GM12878 (cell line): ENCODE measurements at regions not wholly inside any gene's neighbourhood (a gene's known extent, or its start where the extent isn't known, plus 50 kb on each side); places are given as distances from the start of the nearest gene placed in this dataset.

ENCODE experiments used
- ATAC-seq: fragments of 200-7000 bp; cut with Tn5 transposase; 3 replicates; pipeline ENCODE4 v1.9.1; 2020; ENCODE audit warnings: mild to moderate bottlenecking, moderate library complexity
- BruUV-seq: library from RNA; stranded (reverse); fragments of 400-500 nt; replicated peaks from 2 replicates; lab custom pipeline; 2021; lab: Mats Ljungman, UMichigan
- CTCF ChIA-PET: fragments of 300-600 bp; sonication (Branson Sonifier 250); formaldehyde crosslinking; extraction: SDS; loops from one replicate; lab custom pipeline; 2021; ENCODE audit warnings: inconsistent platforms; lab: Yijun Ruan, JAX
- POLR2A ChIA-PET: fragments of 350-600 bp; formaldehyde crosslinking; extraction: SDS; loops from one replicate; lab custom pipeline; 2021; ENCODE audit warnings: inconsistent platforms; lab: Charles Lee
- RAD21 ChIA-PET: fragments of 300-600 bp; sonication (Branson Sonifier 250); formaldehyde crosslinking; loops from one replicate; lab custom pipeline; 2023; ENCODE audit warnings: antibody characterized with exemption; ENCODE audit not compliant: unreplicated experiment; lab: Charles Lee
- SMC1A ChIA-PET: fragments of 300-600 bp; sonication (Branson Sonifier 250); formaldehyde crosslinking; loops from one replicate; lab custom pipeline; 2023; ENCODE audit not compliant: unreplicated experiment, uncharacterized antibody; lab: Charles Lee
- DNase-seq: peaks from one replicate; pipeline ENCODE4 v3.0.0-alpha.2; 2011; ENCODE audit warnings: low read depth, low spot score
- FAIRE-seq: peaks from 3 replicates; lab custom pipeline; 2011; peaks lifted over from hg19 to GRCh38; lab: Jason Lieb, UNC
- H2AFZ ChIP-seq: 2 replicates; pipeline ENCODE4 v1.6.0; 2011; ENCODE audit warnings: low read depth, low read length, control low read depth; ENCODE audit not compliant: control insufficient read depth
- H3K27ac ChIP-seq: 2 replicates; pipeline ENCODE4 v1.5.1; 2011; ENCODE audit warnings: control low read depth; ENCODE audit not compliant: control insufficient read depth, insufficient read depth
- H3K27me3 ChIP-seq, 2 experiments: replicated peaks in 1 of 2; 2 replicates each; pipeline versions ENCODE4 v1.6.0 to v1.6.1; 2011; ENCODE audit warnings: low read length in 1 of 2; ENCODE audit not compliant: control insufficient read depth in 2 of 2, insufficient read depth in 2 of 2
- H3K36me3 ChIP-seq, 2 experiments: 2 replicates each; pipeline ENCODE4 v1.5.1; 2011; ENCODE audit warnings: low read length in 1 of 2; ENCODE audit not compliant: control insufficient read depth in 2 of 2, insufficient read depth in 2 of 2
- H3K4me1 ChIP-seq: 2 replicates; pipeline ENCODE4 v1.6.1; 2011; ENCODE audit warnings: mild to moderate bottlenecking, low read length, moderate library complexity, mixed read lengths; ENCODE audit not compliant: control insufficient read depth, insufficient read depth
- H3K4me2 ChIP-seq: 2 replicates; pipeline ENCODE4 v1.6.0; 2011; ENCODE audit warnings: control low read depth; ENCODE audit not compliant: control insufficient read depth, insufficient read depth
- H3K4me3 ChIP-seq: fragments of 200-600 bp; sonication (generic); 2 replicates; pipeline ENCODE4 v1.5.1; 2016
- H3K79me2 ChIP-seq: 2 replicates; pipeline ENCODE4 v1.6.0; 2011; ENCODE audit warnings: low read length; ENCODE audit not compliant: control insufficient read depth, insufficient read depth
- H3K9ac ChIP-seq: 2 replicates; pipeline ENCODE4 v1.8.0; 2011; ENCODE audit warnings: low read length, control low read depth, mixed read lengths; ENCODE audit not compliant: control insufficient read depth, insufficient read depth
- H3K9me3 ChIP-seq: replicated peaks from 3 replicates; pipeline ENCODE4 v1.5.1; 2011; ENCODE audit warnings: mild to moderate bottlenecking, low read length; ENCODE audit not compliant: control insufficient read depth, insufficient read depth
- H4K20me1 ChIP-seq: 2 replicates; pipeline ENCODE4 v1.6.0; 2011; ENCODE audit not compliant: control insufficient read depth, insufficient read depth
- ATF2 ChIP-seq: IDR thresholded peaks from 2 replicates; pipeline ENCODE4 v1.6.1; 2012; ENCODE audit warnings: low read length, inconsistent platforms
- ATF3 ChIP-seq: IDR thresholded peaks from 2 replicates; pipeline ENCODE4 v1.6.1; 2011; ENCODE audit warnings: low read depth, mild to moderate bottlenecking, low read length, moderate library complexity, borderline replicate concordance; ENCODE audit errors: extremely low read depth
- CUX1 ChIP-seq: IDR thresholded peaks from 2 replicates; pipeline ENCODE4 v1.6.1; 2012; ENCODE audit warnings: improper control_type of control experiment, low read depth, low read length; ENCODE audit not compliant: insufficient replicate concordance
- GATAD2B ChIP-seq: fragments of 450-650 bp; conservative IDR thresholded peaks from 2 replicates; pipeline ENCODE4 v1.6.1; 2017; ENCODE audit warnings: low read depth, mild to moderate bottlenecking, moderate library complexity
- KAT2A ChIP-seq: conservative IDR thresholded peaks from 2 replicates; pipeline ENCODE4 v1.6.1; 2011; ENCODE audit warnings: low read depth, low read length; ENCODE audit not compliant: control insufficient read depth
- LARP7 ChIP-seq: fragments of 450-650 bp; IDR thresholded peaks from 2 replicates; pipeline ENCODE4 v1.6.1; 2017; ENCODE audit warnings: mild to moderate bottlenecking
- MTA3 ChIP-seq: IDR thresholded peaks from 2 replicates; pipeline ENCODE4 v1.6.1; 2012; ENCODE audit warnings: low read length, inconsistent platforms, borderline replicate concordance
- POLR2AphosphoS5 ChIP-seq: IDR thresholded peaks from 2 replicates; pipeline ENCODE4 v1.6.1; 2011; ENCODE audit warnings: mild to moderate bottlenecking, low read length, inconsistent platforms
- TBL1XR1 ChIP-seq: IDR thresholded peaks from 2 replicates; pipeline ENCODE4 v1.6.1; 2012; ENCODE audit warnings: low read depth, low read length, improper control_type of control experiment
- ZBED1 ChIP-seq: IDR thresholded peaks from 2 replicates; pipeline ENCODE4 v1.6.1; 2016; ENCODE audit warnings: borderline replicate concordance
- WGBS: methylation state at CpG from one replicate; pipeline ENCODE4 v1.1.6; 2016; ENCODE audit warnings: low lambda C conversion rate; ENCODE audit not compliant: insufficient replicate concordance, insufficient coverage; ENCODE audit errors: missing lambda C conversion rate; 5-methylcytosine and 5-hydroxymethylcytosine counted together
- in situ Hi-C: fragments of 300-500 bp; cut with MboI; formaldehyde crosslinking; loops from 9 replicates; pipeline ENCODE4 v1.14.3; 2018; ENCODE audit warnings: mixed read lengths
- intact Hi-C: fragments of 100-400 bp; cut with micrococcal nuclease; formaldehyde crosslinking; loops from one replicate; pipeline ENCODE4 v1.14.2; 2022; ENCODE audit not compliant: unreplicated experiment

DNA sequence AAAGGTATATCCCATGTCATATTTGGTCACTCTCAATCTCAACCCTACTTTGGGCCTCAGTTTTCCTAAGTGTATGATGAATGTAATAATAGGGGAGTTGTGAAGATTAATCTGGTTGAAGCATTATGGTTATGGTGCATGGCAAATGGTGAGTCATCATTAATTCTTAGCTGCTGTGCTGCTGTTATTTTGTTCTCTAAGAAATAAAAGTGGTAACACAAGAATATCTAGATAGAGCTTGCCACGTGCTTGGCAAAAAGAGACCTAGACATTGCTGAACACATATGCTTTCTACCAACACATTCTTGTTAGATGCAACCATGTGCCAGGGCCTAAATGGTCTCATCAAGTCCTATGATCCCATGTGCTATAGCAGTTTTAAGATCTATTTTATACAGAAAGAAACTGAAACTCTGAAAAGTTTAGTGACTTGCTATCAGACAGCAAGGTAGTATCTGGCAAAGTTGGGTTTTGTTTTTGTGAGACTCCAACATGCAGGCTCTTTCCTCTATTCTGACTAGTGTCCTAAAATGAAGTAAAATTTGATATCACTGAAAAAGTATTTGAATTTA is 699.9 kb upstream of the MEF2C start:
- in situ Hi-C loops = no loop called here
- intact Hi-C loops = no loop called here
- SMC1A ChIA-PET = interaction anchor here (1.0 to 3.0 kb wide), 3 partner anchors 11 to 854 kb away, joined by 3 to 10 read pairs (median 6); no protein-coding TSS in a partner anchor
- CTCF ChIA-PET = interaction anchor here (1.1 to 1.3 kb wide), 2 partner anchors 11 to 29 kb away, joined by 3 read pairs; no protein-coding TSS in a partner anchor
- ATAC-seq (no peak), DNase-seq (no peak), FAIRE-seq (peak; percentile 23)
- H4K20me1 ChIP-seq = no peaks in the 10 kb centered on the region
- H3K4me3 ChIP-seq = no peak overlapping the region
- WGBS = 53% methylated on average over 1 of the region's 1 CpG
- H3K4me1 ChIP-seq = no peaks in the 10 kb centered on the region
- BruUV-seq = no TSS peak
- H3K27ac ChIP-seq = no peak overlapping the region
- H3K79me2 ChIP-seq = no peaks in the 10 kb centered on the region
- H3K9me3 ChIP-seq = peaks cover 3% of the 10 kb centered on the region; the same call in 2 of the 3 replicates
- RAD21 ChIA-PET = no interaction called here
- TF ChIP-seq GATAD2B (no peak), KAT2A (no peak), ATF3 (no peak), CUX1 (no peak), ZBED1 (no peak), POLR2AphosphoS5 (no peak), TBL1XR1 (no peak), LARP7 (no peak), ATF2 (no peak), MTA3 (no peak)
- H3K4me2 ChIP-seq = no peak overlapping the region
- POLR2A ChIA-PET = no interaction called here
- H3K9ac ChIP-seq = no peak overlapping the region
- H2AFZ ChIP-seq = peak overlapping the region; percentile 12; the same call in 1 of the 2 replicates
- H3K36me3 ChIP-seq = no peaks in the 10 kb centered on the region
- no peaks in the 10 kb centered on the region for H3K27me3 ChIP-seq
